ENCODE measurements at regions not wholly inside any gene's neighbourhood (a gene's known extent, or its start where the extent isn't known, plus 50 kb on each side); places are given as distances from the start of the nearest gene placed in this dataset.
"Not testable (repeated sequence)": the region's sequence is repeated elsewhere in the genome, so short reads cannot be mapped to it uniquely, and the experiment has no call there.

GRCh38 chr15:24488164-24488907, 187.2 kb upstream of the NPAP1 start:
- not testable (repeated sequence) for TF ChIP-seq CTCF, POLR2A (IDR thresholded peaks at IDR 0.05)

All from uterus (tissue), 2 donors.